HG03521 (cell line): ENCODE measurements at regions not wholly inside any gene's neighbourhood (a gene's known extent, or its start where the extent isn't known, plus 50 kb on each side); places are given as distances from the start of the nearest gene placed in this dataset.
"Not testable (repeated sequence)": the region's sequence is repeated elsewhere in the genome, so short reads cannot be mapped to it uniquely, and the experiment has no call there.

Source experiments
- ATAC-seq: cut with Tn5 transposase; IDR thresholded peaks from one replicate; pipeline ENCODE4 v1.9.1; 2021; ENCODE audit warnings: mild to moderate bottlenecking, moderate library complexity; ENCODE audit not compliant: unreplicated experiment

DNA sequence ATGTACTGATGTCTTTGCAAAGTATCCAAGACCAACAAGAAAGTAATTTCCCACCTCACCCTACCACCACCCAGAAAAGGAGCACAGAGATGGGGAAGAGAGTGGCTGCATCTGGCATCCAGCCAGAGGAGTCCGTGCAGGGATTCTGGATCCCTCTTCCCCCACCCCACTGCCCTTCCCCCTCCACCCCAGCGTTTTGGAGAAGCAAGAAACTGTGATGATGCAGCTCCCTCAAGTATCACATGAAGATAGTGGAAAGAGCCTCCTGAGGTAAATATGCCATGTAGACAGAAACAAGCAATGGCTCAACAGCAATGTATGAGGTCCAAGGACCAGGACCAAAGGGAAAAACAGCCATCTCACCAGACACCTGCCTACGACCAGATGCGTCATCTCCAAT lies 153.8 kb downstream of the DEPDC1B start:
- ATAC-seq, result no peak

DNA sequence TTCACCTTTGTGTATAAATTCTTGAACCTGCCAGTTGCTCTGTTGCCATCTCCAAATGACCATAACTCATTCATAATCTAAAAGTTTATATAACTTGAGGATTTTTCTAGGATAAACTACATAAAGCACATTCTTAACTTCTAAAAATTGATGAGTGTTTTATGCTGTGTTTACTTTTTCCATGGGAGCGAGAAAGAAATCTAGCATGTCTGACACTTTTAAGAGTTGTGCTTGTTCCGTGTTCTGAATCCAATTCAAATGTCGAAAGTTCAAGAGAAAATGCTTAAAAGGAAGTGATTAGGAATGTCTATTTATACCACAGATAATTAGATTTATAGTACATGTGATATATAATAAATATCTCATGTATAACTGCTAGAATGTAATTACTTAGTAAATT lies 154.4 kb downstream of the DEPDC1B start:
- no peak for ATAC-seq

DNA sequence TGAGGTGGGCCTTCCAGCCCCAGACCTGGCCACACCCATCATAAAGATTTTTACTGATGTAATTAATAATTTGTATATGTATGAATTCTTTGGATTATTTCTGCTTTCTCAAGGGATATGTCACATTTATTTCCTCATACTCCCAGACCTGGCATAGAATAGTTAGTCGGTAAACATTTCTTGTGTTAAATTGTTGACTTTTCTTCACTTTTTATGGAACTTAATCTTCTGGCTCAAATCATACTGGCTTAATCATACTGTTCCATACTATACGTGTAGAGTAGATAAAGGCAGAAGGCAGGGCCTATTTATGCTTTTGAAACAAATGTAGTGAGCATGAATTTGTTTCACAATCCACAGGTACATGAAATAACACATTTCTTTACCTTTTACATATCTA lies 155.8 kb downstream of the DEPDC1B start:
- ATAC-seq, result no peak

DNA sequence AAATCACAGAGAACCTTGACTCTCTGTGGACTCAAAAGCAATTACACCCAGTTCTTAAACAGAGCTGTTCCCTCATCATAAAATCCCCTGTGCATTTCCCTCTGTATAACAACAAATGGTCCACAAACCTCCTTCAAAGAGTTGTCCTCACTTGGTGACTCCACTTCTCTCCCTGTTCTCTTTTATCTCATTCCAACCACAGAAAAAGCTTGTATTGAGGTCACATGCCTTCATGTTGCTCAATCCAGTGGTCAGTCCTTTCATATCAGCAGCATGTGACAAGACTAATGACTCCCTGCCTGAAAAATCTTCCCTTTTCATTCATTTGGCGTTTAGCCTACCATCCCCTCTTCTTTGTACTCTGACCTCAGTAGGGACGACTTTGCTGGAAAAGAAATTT lies 158.0 kb downstream of the DEPDC1B start:
- no peak for ATAC-seq

DNA sequence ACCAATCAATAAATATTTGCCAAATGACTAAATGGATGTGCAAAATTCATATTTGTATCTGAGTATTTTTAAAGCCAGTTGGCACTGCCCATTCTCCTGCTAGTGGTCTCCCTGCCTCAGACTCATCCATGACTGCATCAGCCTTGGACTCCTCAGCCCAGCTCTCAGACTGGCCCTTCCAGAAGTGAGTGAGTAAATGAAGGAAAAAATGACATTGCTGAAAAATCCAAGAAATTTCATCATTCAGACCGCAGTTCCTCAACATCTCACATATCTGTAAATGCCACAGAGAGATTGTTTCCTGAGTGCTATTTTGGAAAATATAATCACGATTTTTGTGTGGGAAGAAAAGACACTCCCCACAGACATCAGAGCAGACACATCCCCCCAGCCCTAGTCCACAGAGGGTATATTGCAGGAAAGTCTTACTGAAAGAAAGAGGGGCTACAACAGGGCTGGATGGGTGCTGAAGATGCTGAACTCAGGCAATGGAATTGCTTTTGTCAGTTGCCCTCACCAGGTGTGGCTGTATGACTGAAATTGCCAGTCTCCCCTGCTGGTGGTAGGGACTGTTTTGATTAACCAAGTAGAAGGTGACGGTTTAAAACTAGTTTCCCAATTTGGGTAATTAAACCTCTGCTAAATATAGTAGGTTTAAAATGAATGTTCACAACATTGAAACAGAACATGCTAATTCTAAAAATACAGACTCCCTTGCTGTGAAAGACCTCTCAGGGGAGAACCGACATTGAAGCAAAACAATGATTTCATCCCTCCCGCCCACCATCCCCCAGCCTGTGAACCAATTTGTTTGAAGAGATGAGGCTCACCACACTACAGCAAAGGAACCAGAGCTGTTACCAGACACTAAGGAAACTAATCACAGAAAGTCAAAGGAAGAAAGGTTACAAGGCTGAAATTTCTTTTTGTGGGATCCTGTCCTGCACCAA lies 158.8 kb downstream of the DEPDC1B start:
- ATAC-seq, result peak; percentile 88

DNA sequence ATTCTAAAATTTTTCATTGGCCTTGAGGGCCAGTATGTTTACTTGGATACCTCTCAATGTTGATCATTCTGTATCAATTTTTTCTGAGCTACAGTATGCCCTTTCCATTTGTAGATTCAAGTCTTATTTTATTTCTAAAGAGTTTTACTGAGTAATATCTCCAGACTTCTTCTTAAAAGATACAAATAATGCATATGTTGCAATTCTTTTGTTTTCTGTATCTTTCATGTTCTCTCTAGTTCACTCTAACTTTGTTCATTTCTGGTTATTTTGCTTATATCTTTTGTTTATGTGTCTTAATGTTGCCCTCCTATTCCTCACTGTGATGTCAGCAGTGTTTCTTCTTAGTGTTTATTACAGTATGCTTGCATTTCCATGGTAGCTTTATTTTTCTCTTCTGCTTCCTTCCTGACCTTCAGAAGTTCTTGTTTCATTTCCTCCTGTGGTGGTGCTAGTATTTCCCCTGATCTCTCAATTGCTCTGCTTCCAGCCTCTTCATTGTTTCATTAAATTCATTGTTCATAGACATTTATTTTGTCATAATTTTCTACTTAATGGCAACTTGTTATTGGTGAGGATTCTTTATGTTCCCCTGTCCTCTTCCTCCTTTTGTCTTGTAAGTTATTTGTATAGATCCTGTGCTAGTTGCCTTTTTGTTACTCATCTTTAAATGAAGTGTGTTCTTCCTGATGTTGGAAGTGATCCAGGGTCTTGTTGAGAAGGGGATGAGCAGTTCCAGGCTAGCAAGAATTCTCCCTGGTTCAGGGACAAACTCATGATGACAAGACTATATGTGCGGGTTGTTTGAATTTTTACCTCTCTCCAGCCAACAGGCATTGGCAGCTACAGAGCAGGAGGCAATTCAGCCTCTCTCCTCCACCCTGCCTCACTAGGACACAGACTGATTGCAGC lies 160.8 kb downstream of the DEPDC1B start:
- ATAC-seq, result no peak

DNA sequence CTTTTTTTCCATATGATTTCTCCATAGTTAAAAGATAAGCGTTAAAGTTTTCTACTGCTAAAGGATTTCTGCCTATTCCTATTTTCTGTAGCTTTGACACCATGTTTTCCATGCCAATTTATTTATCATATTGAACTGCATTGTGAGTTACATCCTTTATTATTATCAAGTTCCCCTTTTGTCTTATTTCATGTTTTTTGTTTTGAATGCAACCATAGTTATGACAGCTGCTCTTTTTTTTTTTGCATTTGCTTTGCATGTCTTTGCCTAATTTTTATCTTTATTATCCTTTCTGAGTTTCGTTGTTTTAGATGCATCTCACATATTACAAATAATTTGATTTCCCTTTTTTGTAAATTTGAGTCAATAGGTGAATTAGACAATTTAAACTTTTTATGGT lies 161.5 kb downstream of the DEPDC1B start:
- ATAC-seq, result no peak

DNA sequence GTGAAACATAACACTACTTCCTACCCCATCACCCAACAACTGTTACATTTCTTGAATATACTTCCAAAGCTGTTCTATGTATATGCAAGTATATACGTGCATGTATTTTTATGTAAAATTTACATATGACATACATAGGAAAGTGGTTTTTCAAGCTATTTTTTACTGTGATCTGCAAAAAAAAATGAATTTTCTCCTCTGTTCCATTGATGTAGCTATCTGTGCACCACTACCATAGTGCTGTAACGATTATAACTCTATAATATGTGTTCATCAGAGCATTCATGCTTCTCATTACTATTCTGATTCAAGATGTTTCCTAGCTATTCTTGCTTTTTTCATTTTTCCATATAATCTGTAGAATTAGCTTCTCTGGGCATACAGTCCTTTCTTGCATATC lies 164.0 kb downstream of the DEPDC1B start:
- no peak for ATAC-seq

DNA sequence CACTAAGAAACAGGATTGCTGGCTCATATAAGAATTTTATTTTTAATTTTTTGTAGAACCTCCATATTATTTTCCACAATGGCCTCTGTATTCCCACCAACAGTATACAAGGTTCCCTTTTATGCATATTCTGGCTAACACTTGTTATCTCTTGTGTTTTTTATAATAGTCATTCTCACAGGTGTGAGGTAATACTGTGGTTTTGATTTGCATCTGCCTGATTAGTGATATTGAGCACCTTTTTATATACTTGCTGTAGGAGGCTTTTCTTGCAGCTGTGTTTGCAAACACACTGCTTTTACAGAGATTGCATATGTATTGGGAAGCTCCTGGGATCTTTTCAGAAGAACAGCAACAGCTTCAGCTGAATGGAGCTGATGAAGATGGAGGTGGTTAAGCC lies 164.8 kb downstream of the DEPDC1B start:
- peak; percentile 42 for ATAC-seq

DNA sequence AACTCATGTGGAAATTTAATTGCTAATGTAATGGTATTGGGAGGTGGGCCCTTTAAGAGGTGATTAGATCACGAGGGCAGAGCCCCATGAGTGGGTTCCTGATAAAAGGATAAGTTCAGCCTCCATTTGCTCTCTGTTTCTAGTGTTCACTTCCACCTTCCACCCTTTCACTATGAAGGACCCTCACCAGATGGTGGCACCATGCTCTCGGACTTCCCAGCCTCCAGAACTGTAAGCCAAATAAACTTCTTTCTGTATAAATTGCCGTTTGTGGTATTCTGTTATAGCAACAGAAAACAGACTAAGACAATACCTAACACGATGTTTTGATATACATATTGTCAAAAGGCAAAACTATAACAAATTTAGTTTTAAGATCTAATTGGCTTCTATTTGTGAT lies 166.2 kb downstream of the DEPDC1B start:
- no peak for ATAC-seq

DNA sequence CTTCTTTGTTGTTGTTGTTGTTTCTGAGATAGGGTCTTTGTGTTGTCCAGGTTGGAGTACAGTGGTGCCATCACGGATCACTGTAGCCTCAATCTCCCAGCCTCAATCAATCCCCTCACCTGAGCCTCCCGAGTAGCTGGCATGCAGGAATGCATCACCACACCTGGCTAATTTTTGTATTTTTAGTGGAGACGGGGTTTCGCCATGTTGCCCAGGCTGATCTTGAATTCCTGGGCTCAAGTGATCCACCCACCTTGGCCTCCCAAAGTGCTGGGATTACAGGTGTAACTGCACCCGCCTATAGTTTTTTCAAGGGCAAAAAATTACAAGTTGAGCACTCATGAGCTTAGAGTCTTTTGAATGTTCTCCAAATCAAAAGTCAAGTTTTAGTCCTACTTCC lies 167.2 kb downstream of the DEPDC1B start:
- ATAC-seq, result not testable (repeated sequence)

DNA sequence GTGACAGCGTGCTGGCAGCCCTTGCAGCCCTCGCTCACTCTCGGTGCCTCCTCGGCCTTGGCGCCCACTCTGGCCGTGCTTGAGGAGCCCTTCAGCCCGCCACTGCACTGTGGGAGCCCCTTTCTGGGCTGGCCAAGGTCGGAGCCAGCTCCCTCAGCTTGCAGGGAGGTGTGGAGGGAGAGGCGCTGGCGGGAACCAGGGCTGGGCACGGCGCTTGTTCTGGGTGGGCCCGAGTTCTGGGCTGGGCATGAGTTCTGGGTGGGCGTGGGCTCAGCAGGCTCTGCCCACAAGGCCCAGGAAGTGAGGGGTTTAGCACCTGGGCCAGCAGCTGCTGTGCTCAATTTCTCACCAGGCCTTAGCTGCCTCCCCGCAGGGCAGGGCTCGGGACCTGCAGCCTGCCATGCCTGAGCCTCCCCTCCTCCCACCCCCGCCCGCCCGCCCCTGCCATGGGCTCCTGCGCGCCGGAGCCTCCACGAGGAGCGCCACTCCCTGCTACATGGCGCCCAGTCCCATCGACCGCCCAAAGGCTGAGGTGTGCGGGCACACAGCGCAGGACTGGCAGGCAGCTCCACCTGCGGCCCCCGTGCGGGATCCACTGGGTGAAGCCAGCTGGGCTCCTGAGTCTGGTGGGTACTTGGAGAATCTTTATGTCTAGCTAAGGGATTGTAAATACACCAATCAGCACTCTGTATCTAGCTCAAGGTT lies 169.7 kb downstream of the DEPDC1B start:
- ATAC-seq, result not testable (repeated sequence)

DNA sequence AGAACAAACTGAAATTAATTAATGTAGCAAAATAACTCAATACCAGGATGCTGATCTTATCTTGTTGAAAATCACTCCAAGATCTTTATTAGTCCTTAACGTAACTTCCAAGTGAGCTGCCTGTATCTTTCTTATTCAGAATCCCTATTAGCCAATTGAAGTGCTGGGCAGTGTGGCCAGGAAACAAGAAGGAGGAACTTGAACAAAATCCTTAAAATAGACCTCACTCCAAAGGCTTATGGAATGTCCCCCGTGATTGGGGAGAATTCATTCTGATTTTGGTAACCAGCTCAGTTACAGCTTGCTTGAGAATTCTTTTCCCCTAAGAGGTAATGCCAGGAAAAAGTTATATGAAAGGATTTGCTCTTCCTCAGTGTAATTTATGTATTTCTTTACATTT lies 171.0 kb downstream of the DEPDC1B start:
- no peak for ATAC-seq

DNA sequence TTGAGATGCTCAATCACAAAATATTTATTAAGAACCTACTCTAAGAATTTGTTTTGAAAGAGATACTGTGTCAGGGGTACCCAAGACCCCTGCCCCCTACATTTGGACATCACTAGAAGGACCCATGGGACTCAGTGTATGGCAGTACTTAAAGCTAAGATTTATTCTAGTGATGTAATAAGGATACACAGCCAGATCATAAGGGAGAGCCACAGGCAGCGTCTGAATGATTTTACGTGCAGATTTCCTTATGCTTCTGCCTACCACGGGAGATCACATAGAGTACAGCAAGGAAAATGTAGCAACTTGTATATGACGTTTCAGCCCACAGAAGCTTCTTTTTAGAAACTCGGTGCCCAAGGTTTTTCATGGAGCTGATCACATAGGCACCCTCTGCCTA lies 172.9 kb downstream of the DEPDC1B start:
- no peak for ATAC-seq

DNA sequence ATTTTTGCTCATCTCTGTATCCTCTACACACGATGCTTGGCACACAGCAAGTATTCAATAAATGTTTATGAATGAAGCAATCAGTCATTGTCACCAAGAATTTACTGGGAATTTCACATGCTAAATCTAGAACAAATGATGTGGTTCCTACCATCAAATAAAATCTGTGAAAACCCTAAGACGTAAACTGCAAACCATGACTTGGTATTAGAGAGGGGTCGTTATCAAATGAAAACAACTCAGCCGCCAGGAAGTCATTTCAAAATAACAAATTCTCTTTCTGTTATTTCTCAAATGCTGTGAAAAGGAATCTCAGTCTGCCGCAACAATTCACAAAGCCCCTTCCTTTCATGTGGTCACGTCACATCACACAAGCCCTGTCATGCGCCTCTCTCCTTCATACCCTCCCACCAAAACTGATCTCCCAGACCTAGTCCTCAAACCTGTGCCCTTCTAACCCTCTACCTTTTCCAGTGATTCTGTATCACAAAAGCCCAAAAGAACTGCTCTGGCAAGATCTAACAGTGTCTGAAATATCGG lies 173.6 kb downstream of the DEPDC1B start:
- ATAC-seq, result no peak

DNA sequence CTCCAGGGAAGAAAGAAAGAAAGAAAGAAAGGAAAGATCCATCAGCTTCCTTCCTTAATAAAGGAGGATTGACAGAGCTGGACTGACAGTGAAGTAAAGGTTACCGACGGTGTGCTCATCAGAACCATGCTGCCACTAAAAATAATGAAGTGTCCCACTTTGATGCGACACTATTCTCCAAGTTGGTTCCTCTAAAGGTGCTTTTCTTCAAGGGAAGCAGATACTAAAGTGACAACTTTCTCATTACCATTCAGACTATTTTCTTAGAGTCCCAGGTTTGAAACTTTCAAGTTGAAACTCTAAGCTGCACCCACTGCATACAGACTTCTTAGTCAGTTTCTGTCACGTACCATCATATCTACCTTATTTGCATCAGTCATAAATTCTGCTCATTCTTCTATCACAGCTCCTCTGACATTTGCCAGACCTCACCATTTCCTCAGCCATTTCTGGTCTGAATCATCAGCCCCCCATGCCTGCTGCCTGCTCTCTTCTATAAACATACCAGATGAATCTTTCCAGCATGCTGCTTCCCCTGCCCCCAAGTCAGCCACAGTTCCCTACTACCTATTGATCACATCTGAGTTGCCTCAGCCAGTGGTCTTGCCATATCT lies 177.6 kb downstream of the DEPDC1B start:
- peak; percentile 69 for ATAC-seq

DNA sequence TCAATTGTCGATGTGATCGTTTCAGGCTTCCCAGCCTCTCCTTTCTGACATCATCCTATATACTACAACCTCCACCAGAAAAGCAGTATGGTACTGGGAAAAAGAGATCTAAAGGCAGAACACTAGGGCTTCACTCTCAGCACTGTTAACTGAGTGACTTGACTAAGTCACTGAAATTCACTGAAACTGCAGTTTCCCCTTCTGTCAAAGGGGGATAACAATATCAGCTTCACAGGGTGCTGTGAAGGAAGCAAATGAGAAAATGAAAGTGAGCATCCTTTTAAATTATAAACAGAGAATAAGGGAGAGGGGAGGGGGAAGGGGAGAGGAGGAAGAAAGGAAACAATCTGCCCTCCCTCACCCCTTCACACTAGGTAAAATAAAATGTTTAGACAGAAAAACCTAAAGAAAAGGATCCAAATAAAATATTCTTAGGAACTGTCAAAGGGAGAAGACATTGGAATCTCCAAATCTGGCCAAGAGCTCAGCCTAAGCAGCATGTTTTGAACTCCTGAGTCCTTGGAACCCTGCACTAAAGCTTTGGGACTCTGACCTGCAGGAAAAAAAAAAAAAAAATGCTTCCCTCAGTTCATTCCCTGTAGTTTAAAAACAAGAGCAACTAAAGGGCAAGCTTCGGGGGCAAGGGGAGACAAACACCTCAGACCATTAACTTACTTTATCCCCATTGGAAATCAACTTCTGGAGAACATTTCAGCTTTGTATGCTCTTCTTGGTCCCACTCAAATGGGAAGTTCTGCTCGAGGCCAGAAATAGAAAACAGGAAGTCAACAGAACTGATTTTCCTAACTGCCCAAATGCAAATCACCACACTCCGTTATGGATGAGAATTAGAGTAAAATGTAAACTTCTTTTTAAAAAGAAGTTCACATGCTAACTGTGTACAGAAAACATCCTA lies 178.3 kb downstream of the DEPDC1B start:
- peak; percentile 63 for ATAC-seq

DNA sequence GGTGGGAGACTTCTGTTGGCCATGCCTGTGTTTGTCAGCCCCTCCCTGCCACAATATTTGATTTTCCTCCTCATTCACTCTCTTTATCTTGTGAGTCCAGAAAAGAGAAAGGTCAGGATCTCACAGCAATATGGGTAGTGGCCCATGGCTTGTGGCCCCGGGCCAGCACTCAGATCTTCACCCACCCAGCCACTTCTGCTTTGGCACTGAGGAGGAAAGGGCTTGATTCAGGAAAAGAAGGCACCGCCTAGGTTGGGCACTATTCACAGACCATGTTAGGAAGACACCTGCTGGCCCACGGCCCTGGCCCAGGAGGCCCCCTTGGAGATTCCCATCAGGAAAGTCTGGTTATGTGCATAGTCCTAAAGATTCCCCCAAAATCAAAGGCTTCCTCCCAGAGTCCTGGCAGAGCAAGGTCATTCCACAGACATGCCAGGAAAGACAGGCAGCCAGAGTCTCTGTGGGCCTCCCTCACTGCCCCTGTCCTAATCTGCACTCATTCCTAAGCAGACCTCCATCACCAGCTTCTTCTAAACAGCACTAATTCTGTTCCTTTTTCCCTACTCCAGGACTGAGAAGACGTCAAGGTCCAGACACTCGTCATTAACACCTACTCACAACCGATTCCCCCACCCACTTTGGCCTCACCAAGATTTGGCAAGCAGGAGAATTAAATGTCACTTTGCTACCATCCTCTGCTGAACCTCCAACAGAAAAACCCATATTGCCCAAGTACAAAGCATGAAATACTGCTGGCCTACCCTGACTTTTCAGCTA lies 179.3 kb downstream of the DEPDC1B start:
- ATAC-seq, result no peak

DNA sequence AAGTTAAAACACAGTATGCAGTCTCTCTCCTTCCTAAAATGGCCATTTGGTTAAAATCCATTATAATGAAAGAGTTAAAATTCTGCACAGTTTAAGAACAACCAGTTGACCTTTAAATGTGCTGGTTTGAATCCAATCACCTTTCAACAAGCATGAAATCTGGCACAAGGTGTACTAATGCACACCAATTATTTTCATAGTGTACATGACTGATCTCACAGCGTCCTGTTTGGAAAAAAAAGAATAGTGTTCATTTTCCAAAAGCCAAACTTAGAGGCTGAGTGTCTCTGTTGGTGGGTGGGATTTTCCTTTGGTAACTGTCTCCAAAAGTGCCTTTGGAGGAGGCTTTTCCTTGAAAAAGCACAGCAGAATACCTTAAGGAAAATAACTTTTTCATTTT lies 180.6 kb downstream of the DEPDC1B start:
- no peak for ATAC-seq
